Stimulated activated CD4-positive, alpha-beta T cell treated with anti-CD3 and anti-CD28 coated beads, Interleukin-12 subunit alpha, Interleukin-12 subunit beta, amount 100 ng/mL, for 24 hours (primary cell): ENCODE measurements at regions not wholly inside any gene's neighbourhood (a gene's known extent, or its start where the extent isn't known, plus 50 kb on each side); places are given as distances from the start of the nearest gene placed in this dataset.

ENCODE experiments used
- DNase-seq, 2 experiments: peaks; one replicate each; pipeline ENCODE4 v3.0.0-alpha.2; 2020; ENCODE audit warnings: low read depth in 2 of 2

DNA sequence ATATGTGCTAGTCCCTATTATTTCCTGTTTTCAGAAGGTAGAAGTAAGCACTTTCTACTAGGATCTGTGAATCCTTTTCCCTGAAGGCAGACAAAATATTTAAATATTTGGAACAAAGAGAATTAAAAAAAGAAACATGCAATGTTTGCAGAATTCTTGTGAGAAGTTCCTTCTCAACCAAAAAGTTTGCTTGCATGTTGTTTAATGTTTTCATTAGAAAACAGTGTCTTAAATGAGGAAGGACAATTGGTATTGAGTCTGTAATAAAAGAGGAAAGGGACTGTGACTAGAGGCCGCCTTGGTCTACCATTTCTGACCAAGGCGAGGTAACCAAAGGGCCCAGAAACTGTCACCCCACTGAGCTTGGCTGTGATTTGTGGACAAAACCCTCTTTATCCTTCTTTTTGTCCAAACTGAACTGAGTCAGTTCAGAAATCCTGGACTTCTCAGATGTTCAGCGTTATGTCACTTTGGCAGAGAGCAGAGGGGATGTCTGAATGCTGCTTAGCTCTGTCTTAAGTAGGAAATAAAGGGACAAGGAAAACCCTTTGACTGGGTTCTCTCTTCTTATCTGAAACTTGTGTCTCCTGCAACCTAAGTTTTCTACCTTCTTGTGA lies 129.8 kb upstream of the CPM start:
- no peak for DNase-seq

DNA sequence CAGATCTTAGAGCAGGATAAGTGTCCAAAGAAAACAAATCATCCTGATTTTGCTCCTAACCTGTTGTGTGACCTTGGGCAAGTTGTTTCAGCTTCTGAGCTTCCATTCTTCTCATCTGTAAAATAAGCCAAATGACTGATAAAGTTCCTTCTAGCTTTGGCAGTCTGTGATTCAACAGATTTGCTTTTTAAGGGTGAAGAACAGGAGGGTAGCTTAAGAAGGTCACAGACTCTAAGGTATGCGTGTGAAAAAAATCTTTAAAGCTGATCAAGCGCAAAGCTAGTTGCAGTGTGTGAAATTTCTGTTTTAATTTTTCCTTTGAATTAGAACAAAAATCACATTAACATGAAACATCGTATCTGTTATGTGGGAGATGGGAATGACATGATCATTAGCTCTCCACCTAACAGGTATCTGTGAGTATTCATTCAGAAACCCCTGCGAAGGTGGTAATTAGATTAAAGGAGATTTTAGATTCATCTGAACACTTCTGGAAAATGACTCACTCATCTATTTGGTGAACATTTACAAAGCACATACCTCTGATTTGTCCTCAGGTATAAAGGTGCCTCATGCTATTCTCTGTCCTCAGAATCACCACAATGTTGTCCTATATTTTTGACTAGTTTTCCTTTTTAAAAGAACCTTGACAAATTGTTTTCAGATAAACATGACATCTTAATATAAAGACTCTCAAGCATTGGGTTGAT lies 131.9 kb upstream of the CPM start:
- DNase-seq = no peak

DNA sequence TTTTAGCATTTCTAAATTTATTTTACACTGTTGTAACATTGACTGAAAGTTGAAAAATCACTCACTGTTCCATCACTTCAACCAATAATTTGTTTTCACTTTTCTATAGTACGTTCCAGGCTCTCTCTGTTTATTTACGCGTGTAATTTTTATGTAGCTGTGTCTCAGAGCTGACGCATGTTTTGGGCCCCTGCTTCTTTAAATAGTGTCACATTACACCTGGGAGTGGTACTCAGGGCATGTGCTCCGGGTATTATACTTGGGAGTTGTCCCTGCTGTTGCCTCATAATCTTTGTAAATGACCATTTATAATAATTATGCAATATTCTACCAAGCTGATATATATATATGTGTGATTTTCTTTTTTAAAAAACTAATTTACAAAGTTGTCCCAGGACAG lies 132.8 kb upstream of the CPM start:
- DNase-seq = no peak

DNA sequence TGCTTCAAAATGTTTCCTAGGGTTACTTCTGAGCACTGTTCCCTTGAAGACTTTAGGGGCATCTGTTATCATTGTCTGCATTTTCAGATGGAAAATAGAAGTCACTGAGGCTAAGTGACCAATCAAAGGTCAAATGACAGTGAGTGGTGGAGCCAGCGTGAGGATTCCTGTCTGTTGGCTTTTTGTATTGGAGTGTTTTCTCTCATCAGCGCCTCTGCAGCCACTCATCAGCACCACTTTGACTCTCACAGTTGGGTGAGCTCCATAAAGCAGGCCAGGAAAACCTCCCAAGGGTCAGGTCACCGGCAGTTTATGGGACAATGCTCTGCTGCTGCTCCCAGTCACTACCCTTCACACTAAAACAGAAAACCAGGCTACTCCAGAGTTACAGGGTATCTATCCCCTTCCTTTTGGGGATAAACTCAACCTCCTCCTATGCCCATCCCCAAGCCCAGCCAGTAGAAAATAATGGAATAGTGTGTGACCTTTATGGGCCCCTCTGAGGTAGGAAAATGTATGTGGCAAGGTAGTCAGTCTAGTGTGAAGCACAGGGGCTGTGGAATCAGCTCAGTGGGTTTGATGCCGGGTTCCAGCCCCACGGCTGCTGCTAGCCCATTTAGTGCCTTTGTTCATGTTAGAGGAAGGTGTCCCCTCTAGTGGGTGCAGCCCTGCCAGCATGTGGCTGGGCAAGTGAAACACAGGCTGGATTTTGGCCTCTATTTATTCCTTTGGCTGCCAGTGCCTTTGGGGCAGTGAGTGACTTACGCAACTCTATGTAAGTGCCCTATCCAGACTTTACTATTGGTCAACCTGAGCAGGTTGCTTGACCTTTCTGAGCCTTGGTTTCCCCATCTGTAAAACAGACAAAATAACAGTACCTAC lies 133.8 kb upstream of the CPM start:
- DNase-seq = no peak

DNA sequence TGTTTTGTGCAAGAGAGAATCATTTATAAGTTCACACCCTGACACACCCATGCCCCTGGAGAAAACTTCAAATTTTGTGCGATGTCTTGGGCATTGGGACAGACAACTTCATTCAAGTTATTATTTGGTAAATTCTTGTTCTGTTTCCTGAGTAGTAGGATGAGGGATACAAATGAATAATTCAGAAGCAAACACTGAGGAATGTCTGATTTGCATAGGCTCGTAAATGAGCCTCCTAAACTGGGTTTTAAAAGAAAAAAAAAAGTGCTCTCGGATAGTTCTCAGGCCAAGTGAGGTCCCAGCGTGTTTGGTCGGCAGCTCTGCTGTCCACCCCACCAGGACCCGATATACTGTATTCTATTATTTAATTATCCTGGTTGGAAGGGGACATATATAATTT lies 134.7 kb upstream of the CPM start:
- DNase-seq = no peak

DNA sequence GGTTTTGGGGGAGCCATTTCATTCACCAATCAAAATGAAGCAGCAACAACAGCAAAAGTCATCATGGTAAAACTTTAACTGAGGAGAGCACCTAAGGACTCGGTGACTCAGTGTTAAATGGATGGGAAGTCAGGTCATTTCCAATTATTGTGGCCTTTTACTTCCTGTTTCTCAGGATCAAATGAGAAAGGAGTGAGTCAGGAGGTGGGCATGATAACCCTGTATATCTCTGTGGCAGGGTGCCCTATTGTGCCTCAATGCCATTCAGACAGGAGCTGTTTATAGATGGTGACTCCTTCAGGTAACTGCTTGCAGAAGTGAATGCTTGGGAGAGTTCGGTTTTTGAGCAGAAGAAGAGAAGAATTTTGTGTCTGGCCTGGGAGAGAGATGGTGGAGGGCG lies 135.5 kb upstream of the CPM start:
- no peak for DNase-seq

DNA sequence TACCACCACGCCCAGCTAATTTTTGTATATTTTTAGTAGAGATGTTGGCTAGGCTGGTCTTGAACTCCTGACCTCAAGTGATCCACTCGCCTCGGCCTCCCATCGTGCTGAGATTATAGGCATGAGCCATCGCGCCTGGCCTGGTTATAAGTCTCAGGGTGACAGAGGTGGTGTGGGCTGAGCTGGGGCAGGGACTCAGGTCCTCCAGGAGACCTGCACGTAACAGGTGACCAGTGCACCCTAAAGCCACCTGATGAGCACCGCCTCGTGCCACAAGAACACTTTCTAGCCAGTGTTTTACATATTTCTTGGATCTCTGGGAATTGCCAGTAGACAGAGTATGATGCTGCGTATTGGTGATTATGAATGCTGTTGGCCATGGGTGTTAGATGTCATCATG lies 136.5 kb upstream of the CPM start:
- no peak for DNase-seq

DNA sequence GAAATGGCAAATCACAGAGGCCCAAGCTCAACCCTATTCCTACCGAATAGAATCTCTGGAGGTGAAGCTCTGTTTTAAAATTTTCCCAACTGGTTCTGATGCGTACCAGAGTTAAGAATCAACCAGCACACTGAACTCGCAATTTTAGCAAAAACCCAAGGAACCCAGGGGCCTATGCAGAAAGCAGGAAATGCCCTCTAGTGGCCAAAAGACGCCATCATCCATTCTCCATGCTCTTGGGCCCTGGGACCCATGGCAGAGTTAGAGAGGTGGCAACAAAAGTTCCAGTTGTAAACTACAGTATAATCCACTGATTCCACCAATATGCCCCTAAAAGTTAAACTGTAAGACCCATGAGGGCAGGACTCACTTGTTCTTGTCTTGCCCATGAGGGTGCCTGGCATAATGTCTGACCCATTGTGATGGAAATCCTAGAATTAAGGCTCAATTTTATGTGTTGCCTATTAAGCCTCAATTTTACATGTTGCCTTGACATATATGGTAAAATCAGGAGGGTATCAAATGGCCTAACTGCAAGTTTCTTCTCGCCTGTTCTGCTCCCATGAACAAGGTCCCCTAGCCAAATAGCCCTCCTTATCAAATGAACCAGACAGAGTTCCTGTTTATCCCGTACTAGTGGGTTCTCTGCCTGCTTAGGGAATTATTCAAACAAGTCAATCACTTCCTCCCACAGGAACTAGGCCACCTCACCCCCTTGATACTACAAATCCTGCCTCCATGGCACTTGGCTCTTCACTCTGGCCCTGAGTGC lies 137.5 kb upstream of the CPM start:
- peak; percentile 36 to 71 for DNase-seq

DNA sequence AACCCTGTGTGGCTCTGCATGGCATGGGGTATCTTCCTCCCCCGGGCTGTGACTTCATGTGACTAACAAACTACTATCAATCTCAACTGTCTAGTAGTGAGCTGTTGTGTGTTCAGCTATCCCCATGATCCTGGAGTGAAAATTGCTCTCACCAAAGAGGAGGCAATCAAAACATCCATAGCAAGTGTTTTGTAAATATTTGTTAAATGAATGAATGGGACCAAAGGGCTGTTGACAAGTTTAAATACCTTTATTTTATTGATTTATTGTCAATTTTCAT lies 138.1 kb upstream of the CPM start:
- no peak for DNase-seq

DNA sequence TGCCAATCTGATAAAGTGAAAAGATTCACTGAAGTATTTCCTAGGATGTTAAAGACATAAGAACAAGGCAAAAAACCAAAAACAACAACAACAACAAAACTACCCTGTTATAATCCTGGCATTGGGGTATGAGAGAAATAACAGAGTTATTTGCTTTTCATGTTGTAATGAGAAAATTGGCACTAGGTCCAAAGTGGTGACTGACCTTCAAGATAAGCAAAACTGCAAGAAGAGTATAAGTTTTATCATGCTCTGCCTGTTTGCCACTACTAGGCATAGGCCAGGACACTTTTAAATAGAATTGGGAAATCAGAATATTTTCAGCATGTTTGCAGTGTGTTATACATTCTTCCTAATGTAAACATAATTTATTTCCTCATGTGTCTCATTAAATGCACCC lies 140.1 kb upstream of the CPM start:
- DNase-seq = no peak

DNA sequence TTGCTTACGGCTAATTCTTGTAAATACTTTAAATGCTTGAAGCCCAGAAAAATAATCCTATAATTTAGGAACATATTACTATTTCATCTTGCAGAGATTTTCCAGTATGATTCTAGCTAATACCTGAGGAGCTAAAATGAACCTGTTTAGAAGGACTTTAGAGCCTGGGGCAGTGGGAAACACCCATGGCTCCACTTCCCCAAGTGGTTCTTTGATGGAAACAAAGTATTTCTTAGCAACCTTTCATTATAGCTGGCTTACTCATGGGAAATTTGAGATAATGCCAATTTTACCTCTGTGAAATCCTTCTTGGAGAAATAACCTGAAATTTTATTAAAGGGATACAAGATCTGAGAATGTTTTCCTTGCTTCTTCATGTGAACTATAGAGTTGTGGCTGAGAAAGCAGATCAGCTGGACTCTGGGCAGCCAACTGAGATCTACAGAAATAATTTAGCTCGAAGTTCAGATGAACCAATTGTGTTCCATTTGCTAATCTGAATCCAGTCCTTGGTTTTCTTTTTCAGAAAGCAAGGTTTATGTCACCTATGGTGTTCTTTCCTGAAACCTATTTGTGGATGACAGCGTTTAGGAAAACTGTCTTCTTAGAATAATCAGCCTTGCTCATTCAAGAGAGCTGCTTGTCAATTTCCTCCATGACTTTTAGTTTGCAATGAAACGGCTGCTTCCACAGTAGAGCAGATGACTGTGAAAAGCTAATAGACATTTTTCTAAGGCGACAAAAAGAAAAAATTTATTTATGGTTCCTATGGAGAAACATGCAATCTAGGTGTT lies 141.8 kb upstream of the CPM start:
- DNase-seq = no peak

DNA sequence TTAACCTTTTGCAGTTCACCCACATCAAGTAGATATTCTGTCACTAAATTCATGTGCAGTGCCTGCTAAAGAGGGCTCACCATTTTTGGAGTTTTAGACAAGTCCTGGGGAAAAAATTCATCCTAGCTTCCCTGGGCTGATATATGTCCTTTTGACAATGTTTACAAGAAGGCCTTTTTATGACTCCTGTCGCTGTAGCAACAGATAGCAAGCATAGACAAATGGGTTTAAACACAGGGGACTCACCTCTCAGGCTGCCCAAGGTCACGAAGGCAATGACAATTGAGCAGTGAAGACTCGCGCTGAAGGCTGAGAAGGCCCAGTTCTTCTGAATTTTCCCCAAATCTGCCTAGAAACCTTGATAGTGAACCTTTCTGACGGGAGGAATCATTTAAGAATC lies 150.7 kb upstream of the CPM start:
- DNase-seq = no peak

DNA sequence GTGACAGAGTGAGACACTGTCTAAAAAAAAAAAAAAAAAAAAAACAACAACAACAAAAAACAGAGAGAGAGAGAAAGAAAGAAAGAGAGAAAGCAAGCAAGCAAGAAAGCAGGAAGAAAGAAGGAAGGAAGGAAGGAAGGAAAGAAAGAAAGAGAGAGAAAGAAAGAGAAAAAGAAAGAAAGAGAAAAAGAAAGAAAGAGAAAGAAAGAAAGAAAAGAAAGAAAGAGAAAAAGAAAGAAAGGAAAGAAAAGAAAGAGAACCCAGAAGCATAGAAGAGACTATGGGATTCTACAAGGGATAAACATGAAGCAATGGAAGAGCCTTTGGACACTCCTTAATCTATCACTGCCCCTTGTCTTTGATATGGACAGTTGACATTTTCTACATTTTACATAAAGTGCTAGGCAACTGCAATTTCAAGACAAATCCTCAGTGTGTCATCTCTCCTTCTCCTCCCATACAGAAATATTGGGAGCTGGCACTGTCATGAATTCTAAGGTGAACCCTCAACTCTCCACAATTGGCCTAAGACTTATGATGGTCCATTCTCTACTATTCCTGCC lies 151.9 kb upstream of the CPM start:
- DNase-seq = no peak

DNA sequence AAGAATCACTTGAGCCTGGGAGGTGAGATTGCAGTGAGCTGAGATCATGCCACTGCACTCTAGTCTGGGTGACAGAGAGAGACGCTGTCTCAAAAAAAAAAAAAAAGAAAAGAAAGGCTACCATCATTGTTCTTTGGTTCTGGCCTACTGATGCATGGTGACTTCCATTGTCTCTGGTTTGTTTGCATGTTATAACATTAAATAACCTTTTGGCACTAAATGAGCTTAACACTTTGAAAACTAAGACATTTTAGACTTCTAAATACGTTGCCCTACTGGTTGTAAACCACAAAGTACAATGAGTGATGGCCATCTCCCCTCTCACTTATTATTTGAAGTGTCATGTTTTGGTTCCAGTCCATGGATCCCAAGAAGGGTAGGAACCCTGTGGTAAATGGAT lies 152.9 kb upstream of the CPM start:
- no peak for DNase-seq

DNA sequence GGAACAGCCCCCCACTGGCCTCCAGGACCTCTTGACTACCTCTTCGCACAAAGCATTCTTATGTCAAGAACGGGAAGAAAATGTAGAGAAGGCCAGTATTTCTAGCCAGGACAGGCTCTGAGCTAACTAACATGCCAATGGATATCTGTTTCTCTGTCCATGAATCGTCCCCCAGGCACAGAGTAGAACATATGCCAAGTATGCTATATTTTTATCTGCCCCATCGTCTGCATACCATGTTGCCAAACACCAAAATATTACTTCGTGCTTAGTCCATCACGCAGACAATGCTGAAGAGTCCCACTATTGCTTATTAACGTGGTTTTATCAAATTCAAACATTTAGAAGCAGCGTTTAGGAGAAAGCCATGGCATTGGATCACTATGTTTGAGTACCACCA lies 151.4 kb upstream of the CPSF6 start:
- DNase-seq = no peak

DNA sequence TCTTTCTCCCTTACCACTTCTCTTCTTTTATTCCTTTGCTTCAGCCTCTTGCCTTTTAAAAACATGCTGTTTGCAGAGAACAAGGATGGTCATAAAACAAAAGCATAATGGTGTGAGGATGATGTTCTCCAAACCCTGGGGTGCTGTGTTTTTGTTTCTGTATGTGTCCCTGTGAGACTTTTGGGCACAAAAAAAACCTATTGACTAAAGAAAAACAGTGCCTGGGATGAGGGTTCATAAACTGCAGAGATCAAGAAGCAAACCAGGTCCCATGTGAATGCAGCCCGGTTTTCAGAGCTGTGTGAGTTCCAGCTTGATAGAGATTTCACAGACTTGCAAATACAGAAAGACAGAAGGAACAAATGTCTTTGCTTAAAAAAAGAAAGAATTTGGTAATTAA lies 148.6 kb upstream of the CPSF6 start:
- DNase-seq = no peak

DNA sequence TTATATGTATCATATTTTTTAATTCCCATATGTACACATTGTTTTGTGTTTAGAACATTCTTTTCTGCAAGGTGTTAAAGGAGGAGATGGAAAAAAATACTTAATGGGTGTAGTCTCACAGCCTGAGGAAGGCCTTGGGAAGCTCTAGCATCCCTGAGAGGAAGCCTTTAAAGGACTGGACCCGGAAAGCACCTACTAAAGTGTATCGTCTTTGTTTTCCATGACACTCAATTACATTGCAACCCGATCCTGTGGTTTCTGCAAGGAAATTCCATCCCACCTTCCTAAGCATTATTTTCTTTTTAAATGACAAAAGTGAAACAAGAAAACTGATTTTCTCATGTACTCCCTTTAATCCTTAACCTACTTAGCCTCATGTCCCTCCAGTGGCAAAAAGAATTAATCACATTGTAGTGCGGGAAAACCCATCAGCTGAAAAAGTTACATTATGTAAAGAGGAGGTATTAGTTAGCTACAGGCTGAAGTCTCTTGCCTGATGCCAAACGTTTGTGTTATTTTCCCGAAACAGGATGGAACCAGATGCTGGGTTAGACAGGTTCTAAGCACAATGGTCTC lies 147.8 kb upstream of the CPSF6 start:
- no peak for DNase-seq

DNA sequence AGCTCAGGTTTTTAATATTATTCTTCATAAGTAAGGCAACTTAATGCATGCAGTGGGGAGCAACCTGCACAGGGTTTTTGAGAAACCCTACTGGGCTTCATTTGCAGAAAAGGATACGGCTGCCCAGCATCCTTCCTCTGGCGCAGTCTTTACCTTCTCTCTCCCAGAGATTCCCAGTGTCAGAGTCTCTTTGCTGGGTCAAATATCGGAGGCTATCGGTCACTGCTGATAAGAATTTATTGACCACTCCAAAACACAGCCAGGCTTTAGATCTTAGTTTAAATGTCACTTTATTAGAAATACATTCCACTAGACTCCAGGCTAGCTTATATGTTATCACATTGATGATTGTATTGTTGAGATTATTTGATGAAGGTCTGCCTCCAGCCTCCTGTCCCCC lies 147.2 kb upstream of the CPSF6 start:
- no peak for DNase-seq

DNA sequence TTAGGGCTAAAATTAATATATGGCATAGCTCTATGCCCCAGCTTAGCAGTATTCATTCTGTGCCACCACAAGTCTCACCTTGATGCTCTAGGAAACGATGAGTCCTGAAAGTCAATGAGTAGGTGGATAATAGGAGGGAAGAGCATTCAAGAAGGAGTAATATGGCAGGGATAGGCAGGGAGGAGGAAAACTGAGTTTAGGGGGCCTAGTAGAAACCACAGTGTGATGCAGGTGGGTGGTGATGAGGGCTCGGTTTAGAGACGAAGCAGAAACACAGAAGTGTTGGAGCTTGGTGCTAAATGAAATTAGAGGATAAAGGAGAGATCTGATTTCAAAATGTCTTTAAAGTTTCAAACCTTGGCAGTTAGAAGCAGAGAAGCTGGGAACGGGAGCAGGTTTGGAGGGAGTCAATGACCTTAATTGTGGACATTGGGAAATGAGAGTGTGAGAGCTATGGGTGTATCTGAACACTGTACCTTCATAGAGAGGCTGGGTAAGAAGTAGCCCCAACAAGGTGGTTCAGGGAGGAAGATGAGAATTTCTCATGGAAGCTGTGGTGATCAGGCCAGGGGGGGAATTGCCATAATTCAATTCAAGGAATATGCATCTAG lies 144.7 kb upstream of the CPSF6 start:
- no peak for DNase-seq

DNA sequence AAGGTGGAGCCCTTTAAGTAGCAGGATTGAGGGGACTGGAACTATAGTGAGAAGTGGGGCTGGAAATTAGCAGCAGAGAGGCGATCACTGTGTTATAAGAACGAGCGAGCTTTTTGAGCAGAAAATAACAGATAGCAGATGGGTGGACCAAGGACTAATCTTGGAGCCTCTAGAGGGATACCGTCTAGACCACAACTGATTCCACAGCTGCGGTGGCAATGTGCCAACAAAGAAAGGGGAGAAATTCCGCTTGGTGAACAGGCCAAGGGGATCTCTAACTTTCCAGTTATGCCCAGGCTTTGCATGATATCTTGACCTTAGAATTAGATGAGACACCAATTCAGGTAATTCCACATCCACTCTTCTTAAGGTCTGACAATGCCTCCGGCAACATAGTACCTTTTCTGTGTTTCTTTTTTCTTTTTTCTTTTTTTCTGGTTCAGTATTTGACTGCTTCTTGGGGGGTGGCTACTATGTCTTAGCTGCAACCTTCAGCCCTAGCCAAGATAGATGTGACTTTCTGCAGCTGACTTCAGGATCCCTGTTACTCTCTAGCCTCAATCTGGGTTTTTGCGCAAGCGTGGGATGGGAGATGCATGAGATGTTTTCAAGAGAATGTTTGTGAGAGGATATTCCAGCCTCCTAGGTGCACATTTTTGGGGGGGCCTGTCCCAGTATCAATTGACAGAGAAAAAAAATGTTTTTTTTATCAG lies 143.4 kb upstream of the CPSF6 start:
- DNase-seq = no peak
